GM20431 (cell line): ENCODE measurements at regions not wholly inside any gene's neighbourhood (a gene's known extent, or its start where the extent isn't known, plus 50 kb on each side); places are given as distances from the start of the nearest gene placed in this dataset.

Source experiments
- in situ Hi-C: fragments of 300-500 bp; cut with MseI, MboI; formaldehyde crosslinking; loops from one replicate; pipeline ENCODE4 v1.15.0; 2020; ENCODE audit warnings: low sequenced_read_pairs; ENCODE audit not compliant: unreplicated experiment

DNA sequence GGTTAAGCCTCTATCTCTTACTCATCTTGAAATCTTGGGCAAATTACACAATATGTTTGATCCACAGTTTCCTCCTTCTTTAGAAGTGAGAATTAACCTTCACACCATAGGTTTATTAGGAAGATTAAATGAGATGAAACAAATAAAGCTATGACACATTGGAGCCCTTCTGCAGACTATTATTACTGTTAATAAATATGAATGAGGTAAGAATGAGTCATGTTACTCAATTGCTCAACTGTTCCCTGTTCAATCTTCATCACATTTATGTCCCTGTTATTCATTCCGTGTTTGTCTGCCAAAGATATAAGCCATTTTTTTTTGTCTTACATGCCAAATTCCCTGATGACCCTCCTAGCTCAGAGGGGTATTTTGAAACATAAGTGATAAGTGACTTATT, 52.1 kb upstream of the PAPPA start:
- in situ Hi-C loops: no loop called here

DNA sequence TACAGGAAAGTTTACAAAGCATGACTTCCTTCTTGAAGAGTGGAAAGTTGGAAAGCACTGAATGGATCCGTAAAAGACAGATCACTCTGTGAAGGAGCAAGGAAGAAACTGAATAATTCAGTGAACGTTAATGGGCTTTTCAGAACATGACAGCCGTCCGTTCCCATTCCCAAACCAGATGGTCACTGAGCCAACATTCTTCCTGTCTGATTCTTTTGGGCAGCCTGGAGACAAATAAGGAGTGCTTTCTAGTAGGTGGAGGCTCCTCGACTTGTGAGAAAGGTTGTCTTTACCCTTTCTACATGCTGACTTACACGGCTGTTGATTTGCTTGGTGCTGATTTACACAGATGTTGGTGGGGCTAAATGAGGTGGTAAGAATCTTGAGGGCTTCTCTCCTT, 51.0 kb upstream of the PAPPA start:
- in situ Hi-C loops: no loop called here
